Liver (tissue), 8 donors: ENCODE measurements at regions not wholly inside any gene's neighbourhood (a gene's known extent, or its start where the extent isn't known, plus 50 kb on each side); places are given as distances from the start of the nearest gene placed in this dataset.

Experiments used
- DNase-seq: peaks from one replicate; pipeline ENCODE4 v3.0.0-alpha.2; 2017; ENCODE audit warnings: low spot score
- H3K27ac ChIP-seq, 2 donors: one replicate each; pipeline ENCODE4 v1.7.0; 2013; ENCODE audit warnings: inconsistent platforms in 2 of 2, low read length in 2 of 2, control low read depth in 1 of 2, low read depth in 1 of 2, mild to moderate bottlenecking in 1 of 2
- H3K27me3 ChIP-seq, 4 donors: one replicate each; pipeline versions ENCODE4 v1.6.1 to v1.7.0; 2013; ENCODE audit warnings: low read length in 3 of 4, inconsistent platforms in 1 of 4, mild to moderate bottlenecking in 1 of 4, moderate library complexity in 1 of 4; ENCODE audit not compliant: control insufficient read depth in 4 of 4, insufficient read depth in 4 of 4
- H3K36me3 ChIP-seq, 4 donors: one replicate each; pipeline versions ENCODE4 v1.6.1 to v1.7.0; 2013; ENCODE audit warnings: low read length in 3 of 4, mild to moderate bottlenecking in 3 of 4, low read depth in 1 of 4, moderate library complexity in 1 of 4; ENCODE audit not compliant: control insufficient read depth in 4 of 4, insufficient read depth in 3 of 4
- H3K4me1 ChIP-seq, 4 donors: one replicate each; pipeline versions ENCODE4 v1.6.1 to v1.7.0; 2013; ENCODE audit warnings: low read length in 3 of 4, mild to moderate bottlenecking in 3 of 4, moderate library complexity in 1 of 4; ENCODE audit not compliant: control insufficient read depth in 4 of 4, insufficient read depth in 4 of 4
- H3K4me3 ChIP-seq, 3 donors: one replicate each; pipeline versions ENCODE4 v1.6.1 to v1.7.0; 2013; ENCODE audit warnings: low read length in 3 of 3, control low read depth in 1 of 3, low read depth in 1 of 3, mild to moderate bottlenecking in 1 of 3
- H3K9ac ChIP-seq, 2 donors: one replicate each; pipeline ENCODE4 v1.7.0; 2013; ENCODE audit warnings: low read length in 2 of 2, mild to moderate bottlenecking in 2 of 2, moderate library complexity in 2 of 2, control low read depth in 1 of 2, low read depth in 1 of 2
- H3K9me3 ChIP-seq, 4 donors: one replicate each; pipeline versions ENCODE4 v1.6.1 to v1.7.0; 2013; ENCODE audit warnings: low read length in 3 of 4; ENCODE audit not compliant: control insufficient read depth in 4 of 4
- EGR1 ChIP-seq, 2 donors: IDR thresholded peaks; 2 replicates each; pipeline ENCODE4 v1.6.1; 2016 to 2018; ENCODE audit warnings: antibody characterized with exemption in 2 of 2, low read depth in 2 of 2
- FOXA1 ChIP-seq: IDR thresholded peaks from 2 replicates; pipeline ENCODE4 v1.6.1; 2016; ENCODE audit warnings: antibody characterized with exemption
- FOXA2 ChIP-seq: IDR thresholded peaks from 2 replicates; pipeline ENCODE4 v1.6.1; 2016; ENCODE audit warnings: antibody characterized with exemption
- GABPA ChIP-seq, 2 donors: IDR thresholded peaks in 1 of 2; conservative IDR thresholded peaks in 1 of 2; 2 replicates each; pipeline ENCODE4 v1.6.1; 2016; ENCODE audit warnings: antibody characterized with exemption in 2 of 2, mild to moderate bottlenecking in 1 of 2, moderate library complexity in 1 of 2
- HNF4A ChIP-seq, 2 donors: conservative IDR thresholded peaks; 2 replicates each; pipeline ENCODE4 v1.6.1; 2016; ENCODE audit warnings: antibody characterized with exemption in 2 of 2, mild to moderate bottlenecking in 2 of 2
- HNF4G ChIP-seq: IDR thresholded peaks from 2 replicates; pipeline ENCODE4 v1.6.1; 2016; ENCODE audit warnings: antibody characterized with exemption
- JUND ChIP-seq, 2 donors: IDR thresholded peaks; 2 replicates each; pipeline ENCODE4 v1.6.1; 2016; ENCODE audit warnings: antibody characterized with exemption in 2 of 2
- NR2F2 ChIP-seq: IDR thresholded peaks from 2 replicates; pipeline ENCODE4 v1.6.1; 2016; ENCODE audit warnings: antibody characterized with exemption
- RAD21 ChIP-seq, 2 donors: IDR thresholded peaks; 2 replicates each; pipeline ENCODE4 v1.6.1; 2016; ENCODE audit warnings: antibody characterized with exemption in 2 of 2, mild to moderate bottlenecking in 2 of 2
- SP1 ChIP-seq: IDR thresholded peaks from 2 replicates; pipeline ENCODE4 v1.6.1; 2018; ENCODE audit warnings: antibody characterized with exemption, mild to moderate bottlenecking
- TAF1 ChIP-seq: conservative IDR thresholded peaks from 2 replicates; pipeline ENCODE4 v1.6.1; 2016; ENCODE audit warnings: antibody characterized with exemption, mild to moderate bottlenecking
- YY1 ChIP-seq: IDR thresholded peaks from 2 replicates; pipeline ENCODE4 v1.6.1; 2016; ENCODE audit warnings: antibody characterized with exemption, mild to moderate bottlenecking
- WGBS: extraction: QIAGEN DNeasy Blood & Tissue Kit; methylation state at CpG from one replicate; pipeline ENCODE4 v1.1.7; 2013; 5-methylcytosine and 5-hydroxymethylcytosine counted together
- TF ChIP-seq, protein P1 (sequence below): IDR thresholded peaks from 2 replicates; pipeline ENCODE4 v1.6.1; 2016; ENCODE audit warnings: antibody characterized with exemption
- TF ChIP-seq, protein P2 (sequence below): fragments of 150-350 bp; IDR thresholded peaks from 2 replicates; pipeline ENCODE4 v1.5.1; 2017; ENCODE audit warnings: improper control_type of control experiment, low read depth, low read length; ENCODE audit not compliant: missing input control
- TF ChIP-seq, protein P3 (sequence below): IDR thresholded peaks from 2 replicates; pipeline ENCODE4 v1.6.1; 2016; ENCODE audit warnings: antibody characterized with exemption
- TF ChIP-seq, protein P4 (sequence below): IDR thresholded peaks from 2 replicates; pipeline ENCODE4 v1.6.1; 2016; ENCODE audit warnings: antibody characterized with exemption, mild to moderate bottlenecking
- TF ChIP-seq, protein P5 (sequence below): IDR thresholded peaks from 2 replicates; pipeline ENCODE4 v1.6.1; 2016; ENCODE audit warnings: antibody characterized with exemption
- donor health status: healthy.
- donor health status: healthy.
- donor health status: healthy.
- donor health status: healthy.
- donor health status: healthy.

DNA sequence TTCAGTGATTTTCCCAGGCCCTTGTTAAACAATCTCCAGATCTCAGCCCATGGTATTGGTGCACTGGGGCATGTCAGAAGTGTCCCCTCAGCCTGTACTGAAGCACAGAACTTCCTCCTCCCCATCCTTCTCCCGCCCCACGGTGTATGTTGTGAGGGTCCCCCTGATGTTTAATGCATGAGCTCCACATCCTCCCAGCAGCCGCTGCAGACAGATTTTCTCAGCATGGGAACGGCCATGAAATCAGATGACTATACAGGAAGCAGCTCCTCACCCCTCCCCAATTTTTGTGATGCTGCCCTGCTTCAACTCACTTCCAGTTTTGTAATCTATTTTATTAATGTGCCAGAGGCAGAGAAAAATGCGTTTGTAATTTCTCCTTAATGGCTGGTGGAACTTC is 406.0 kb downstream of the MIAT start:
- no peaks in the 10 kb centered on the region for H3K9me3 ChIP-seq
- WGBS, result 29% methylated on average over 5 of the region's 5 CpGs
- H3K27ac ChIP-seq, result no peak overlapping the region
- peaks cover 0 to 6% (median under 1%) of the 10 kb centered on the region in 4 donors for H3K27me3 ChIP-seq
- DNase-seq, result no peak
- no peaks in the 10 kb centered on the region for H3K4me1 ChIP-seq
- H3K9ac ChIP-seq, result no peak overlapping the region
- no peaks in the 10 kb centered on the region for H3K36me3 ChIP-seq
- no peak overlapping the region for H3K4me3 ChIP-seq
- TF ChIP-seq SP1, result no peak
- no peak for TF ChIP-seq FOXA2
- no peak for TF ChIP-seq FOXA1
- TF ChIP-seq, protein P1, sequence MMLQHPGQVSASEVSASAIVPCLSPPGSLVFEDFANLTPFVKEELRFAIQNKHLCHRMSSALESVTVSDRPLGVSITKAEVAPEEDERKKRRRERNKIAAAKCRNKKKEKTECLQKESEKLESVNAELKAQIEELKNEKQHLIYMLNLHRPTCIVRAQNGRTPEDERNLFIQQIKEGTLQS, result no peak
- TF ChIP-seq, protein P2, sequence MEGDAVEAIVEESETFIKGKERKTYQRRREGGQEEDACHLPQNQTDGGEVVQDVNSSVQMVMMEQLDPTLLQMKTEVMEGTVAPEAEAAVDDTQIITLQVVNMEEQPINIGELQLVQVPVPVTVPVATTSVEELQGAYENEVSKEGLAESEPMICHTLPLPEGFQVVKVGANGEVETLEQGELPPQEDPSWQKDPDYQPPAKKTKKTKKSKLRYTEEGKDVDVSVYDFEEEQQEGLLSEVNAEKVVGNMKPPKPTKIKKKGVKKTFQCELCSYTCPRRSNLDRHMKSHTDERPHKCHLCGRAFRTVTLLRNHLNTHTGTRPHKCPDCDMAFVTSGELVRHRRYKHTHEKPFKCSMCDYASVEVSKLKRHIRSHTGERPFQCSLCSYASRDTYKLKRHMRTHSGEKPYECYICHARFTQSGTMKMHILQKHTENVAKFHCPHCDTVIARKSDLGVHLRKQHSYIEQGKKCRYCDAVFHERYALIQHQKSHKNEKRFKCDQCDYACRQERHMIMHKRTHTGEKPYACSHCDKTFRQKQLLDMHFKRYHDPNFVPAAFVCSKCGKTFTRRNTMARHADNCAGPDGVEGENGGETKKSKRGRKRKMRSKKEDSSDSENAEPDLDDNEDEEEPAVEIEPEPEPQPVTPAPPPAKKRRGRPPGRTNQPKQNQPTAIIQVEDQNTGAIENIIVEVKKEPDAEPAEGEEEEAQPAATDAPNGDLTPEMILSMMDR, result no peak
- TF ChIP-seq, protein P3, sequence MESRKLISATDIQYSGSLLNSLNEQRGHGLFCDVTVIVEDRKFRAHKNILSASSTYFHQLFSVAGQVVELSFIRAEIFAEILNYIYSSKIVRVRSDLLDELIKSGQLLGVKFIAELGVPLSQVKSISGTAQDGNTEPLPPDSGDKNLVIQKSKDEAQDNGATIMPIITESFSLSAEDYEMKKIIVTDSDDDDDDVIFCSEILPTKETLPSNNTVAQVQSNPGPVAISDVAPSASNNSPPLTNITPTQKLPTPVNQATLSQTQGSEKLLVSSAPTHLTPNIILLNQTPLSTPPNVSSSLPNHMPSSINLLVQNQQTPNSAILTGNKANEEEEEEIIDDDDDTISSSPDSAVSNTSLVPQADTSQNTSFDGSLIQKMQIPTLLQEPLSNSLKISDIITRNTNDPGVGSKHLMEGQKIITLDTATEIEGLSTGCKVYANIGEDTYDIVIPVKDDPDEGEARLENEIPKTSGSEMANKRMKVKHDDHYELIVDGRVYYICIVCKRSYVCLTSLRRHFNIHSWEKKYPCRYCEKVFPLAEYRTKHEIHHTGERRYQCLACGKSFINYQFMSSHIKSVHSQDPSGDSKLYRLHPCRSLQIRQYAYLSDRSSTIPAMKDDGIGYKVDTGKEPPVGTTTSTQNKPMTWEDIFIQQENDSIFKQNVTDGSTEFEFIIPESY, result no peak

DNA sequence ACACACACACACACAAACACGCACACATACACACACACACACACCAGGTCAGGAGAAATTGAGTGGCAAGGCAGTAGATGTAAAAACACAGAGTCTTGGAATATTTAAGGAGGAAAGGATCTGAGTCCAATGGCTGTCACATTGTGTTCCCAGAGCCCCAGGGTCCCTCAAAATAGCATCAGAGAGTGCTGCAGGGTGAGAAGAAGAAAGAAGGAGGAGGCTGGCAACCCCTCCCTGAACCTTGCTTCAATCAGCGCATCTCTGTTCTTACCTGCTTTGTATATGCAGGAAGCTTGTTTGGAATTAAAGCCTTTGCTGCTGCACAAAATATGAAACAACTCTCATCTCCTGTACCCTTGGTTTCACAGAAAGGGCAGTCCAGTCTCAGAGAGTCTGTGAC is 406.5 kb downstream of the MIAT start:
- no peaks in the 10 kb centered on the region for H3K9me3 ChIP-seq
- WGBS, result 74% methylated on average over 2 of the region's 2 CpGs
- no peak overlapping the region for H3K4me3 ChIP-seq
- H3K27ac ChIP-seq, result no peak overlapping the region
- no peak overlapping the region for H3K9ac ChIP-seq
- peaks cover 0 to 6% (median under 1%) of the 10 kb centered on the region in 4 donors for H3K27me3 ChIP-seq
- TF ChIP-seq, protein P4, sequence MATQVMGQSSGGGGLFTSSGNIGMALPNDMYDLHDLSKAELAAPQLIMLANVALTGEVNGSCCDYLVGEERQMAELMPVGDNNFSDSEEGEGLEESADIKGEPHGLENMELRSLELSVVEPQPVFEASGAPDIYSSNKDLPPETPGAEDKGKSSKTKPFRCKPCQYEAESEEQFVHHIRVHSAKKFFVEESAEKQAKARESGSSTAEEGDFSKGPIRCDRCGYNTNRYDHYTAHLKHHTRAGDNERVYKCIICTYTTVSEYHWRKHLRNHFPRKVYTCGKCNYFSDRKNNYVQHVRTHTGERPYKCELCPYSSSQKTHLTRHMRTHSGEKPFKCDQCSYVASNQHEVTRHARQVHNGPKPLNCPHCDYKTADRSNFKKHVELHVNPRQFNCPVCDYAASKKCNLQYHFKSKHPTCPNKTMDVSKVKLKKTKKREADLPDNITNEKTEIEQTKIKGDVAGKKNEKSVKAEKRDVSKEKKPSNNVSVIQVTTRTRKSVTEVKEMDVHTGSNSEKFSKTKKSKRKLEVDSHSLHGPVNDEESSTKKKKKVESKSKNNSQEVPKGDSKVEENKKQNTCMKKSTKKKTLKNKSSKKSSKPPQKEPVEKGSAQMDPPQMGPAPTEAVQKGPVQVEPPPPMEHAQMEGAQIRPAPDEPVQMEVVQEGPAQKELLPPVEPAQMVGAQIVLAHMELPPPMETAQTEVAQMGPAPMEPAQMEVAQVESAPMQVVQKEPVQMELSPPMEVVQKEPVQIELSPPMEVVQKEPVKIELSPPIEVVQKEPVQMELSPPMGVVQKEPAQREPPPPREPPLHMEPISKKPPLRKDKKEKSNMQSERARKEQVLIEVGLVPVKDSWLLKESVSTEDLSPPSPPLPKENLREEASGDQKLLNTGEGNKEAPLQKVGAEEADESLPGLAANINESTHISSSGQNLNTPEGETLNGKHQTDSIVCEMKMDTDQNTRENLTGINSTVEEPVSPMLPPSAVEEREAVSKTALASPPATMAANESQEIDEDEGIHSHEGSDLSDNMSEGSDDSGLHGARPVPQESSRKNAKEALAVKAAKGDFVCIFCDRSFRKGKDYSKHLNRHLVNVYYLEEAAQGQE, result no peak
- no peak for TF ChIP-seq YY1
- no peak for TF ChIP-seq EGR1 (IDR thresholded peaks at IDR 0.05; ENCODE audit: low read depth in 2 of 2)
- TF ChIP-seq GABPA (IDR thresholded peaks at IDR 0.05 in 1 of 2, conservative IDR thresholded peaks at IDR 0.05 in 1 of 2), result no peak
- TF ChIP-seq JUND (IDR thresholded peaks at IDR 0.05), result no peak
- TF ChIP-seq, protein P5, sequence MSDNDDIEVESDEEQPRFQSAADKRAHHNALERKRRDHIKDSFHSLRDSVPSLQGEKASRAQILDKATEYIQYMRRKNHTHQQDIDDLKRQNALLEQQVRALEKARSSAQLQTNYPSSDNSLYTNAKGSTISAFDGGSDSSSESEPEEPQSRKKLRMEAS, result no peak
- no peak for TF ChIP-seq TAF1
- TF ChIP-seq, protein P1, result no peak
- TF ChIP-seq FOXA2, result no peak
- TF ChIP-seq, protein P3, result no peak
- TF ChIP-seq RAD21 (IDR thresholded peaks at IDR 0.05), result no peak
- TF ChIP-seq, protein P2, result no peak
- no peak for TF ChIP-seq HNF4G
- TF ChIP-seq NR2F2, result no peak
- TF ChIP-seq HNF4A (conservative IDR thresholded peaks at IDR 0.05), result no peak
- no peaks in the 10 kb centered on the region for H3K36me3 ChIP-seq
- no peaks in the 10 kb centered on the region for H3K4me1 ChIP-seq
- DNase-seq, result no peak
